UCSD-AML1 (cell line): ENCODE measurements at regions not wholly inside any gene's neighbourhood (a gene's known extent, or its start where the extent isn't known, plus 50 kb on each side); places are given as distances from the start of the nearest gene placed in this dataset.

Source experiments
- DNase-seq: peaks from one replicate; lab custom pipeline; 2025; ENCODE audit not compliant: unreplicated experiment; lab: John Stamatoyannopoulos, UW

GRCh38 chr7:119351320-119351719 is 921.7 kb upstream of the KCND2 start:
- no peak for DNase-seq

DNA sequence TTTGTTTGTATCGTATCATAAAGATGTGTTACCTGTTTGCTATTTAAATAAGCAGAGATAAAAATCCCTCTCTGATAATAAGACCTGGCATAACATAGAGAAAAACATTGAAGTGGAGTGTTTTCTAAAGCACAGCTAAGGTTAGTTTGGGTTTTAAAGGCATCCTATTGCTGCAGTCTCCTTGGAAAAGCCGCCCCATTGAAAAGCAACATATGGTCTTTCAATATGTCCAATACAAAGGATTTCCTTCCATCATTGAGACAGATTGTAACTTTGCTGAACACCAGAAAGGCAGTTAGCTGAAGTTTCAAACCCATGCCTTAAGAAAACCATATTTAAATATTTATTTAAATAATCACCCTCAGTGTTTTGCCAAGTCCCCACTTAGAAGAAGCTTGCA is 898.5 kb upstream of the KCND2 start:
- no peak for DNase-seq

- DNase-seq: no peak
Measured at GRCh38 chr7:119377861-119378260, 895.1 kb upstream of the KCND2 start.

- no peak for DNase-seq
Measured at GRCh38 chr7:119382726-119383125, 890.2 kb upstream of the KCND2 start.

DNA sequence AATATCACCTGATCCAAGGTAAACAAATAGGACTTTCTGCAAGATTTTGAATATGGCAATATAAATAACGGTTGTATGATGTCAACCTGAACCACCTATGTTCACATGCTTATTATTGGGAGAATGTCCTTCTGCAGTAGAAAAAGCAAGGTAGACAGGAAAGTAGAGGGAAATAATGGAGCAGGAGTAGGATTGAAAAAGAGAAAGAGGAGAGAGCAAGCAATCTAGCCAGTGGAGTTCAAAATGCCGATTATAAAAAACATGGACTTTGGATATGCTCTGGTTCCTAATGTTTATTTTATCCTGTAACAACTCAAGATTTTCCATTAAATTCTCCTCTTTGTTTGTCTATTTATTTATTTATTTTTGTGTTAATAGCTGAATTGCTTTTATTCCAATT is 878.0 kb upstream of the KCND2 start:
- no peak for DNase-seq

- no peak for DNase-seq
Measured at GRCh38 chr7:119397156-119397555, 875.8 kb upstream of the KCND2 start.

DNA sequence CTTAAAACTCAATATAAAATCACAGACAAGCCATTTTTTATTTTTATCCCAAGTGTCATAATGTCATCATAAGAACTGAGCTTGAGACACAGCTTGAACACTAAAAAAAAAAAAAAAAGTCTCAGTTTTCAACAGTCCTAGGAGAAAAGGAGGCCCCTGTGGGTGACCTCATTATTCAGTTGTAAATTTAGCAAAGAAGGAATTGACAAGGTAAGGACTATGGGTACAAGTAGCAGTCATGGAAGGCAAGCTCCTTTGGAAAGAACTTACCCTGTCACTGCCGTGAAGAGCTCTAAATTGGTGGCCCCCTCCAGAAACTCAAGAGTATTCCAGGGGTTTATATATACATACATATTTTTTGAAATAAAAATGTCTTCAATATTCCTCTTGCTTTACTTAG is 864.4 kb upstream of the KCND2 start:
- DNase-seq: no peak

DNA sequence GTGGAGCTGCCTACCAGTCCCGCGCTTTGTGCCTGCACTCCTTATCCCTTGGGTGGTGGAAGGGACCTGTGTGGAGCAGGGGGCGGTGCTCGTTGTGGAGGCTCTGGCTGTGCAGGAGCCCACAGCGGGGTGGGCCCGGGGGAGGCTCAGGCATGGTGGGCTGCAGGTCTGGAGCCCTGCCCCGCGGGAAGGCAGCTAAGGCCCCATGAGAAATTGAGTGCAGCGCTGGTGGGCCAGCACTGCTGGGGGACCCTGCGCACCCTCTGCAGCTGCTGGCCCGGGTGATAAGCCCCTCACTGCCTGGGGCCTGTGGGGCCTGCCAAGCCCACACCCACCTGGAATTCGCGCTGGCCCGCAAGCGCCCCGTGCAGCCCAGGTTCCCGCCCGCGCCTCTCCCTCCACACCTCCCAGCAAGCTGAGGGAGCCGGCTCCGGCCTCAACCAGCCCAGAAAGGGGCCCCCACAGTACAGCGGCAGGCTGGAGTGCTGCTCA is 859.6 kb upstream of the KCND2 start:
- DNase-seq: no peak

DNA sequence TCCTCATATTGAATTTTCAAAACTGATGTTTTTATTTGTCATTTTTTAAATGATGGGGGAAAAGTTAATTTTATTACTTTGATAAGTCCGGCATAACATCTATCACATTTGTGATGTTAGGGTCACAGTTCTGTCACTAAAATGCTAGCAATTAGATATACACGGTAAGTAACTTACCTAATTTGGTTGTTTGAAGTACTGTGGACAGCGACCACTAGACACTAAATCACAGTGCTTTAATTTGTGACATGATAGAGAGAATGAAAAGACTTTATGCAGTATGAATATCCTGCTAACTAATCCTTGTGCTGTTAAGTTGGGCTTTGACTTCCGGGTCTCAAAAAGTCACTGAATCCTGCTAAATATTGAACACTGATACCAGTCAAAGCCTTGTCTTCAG is 857.3 kb upstream of the KCND2 start:
- DNase-seq: no peak

DNA sequence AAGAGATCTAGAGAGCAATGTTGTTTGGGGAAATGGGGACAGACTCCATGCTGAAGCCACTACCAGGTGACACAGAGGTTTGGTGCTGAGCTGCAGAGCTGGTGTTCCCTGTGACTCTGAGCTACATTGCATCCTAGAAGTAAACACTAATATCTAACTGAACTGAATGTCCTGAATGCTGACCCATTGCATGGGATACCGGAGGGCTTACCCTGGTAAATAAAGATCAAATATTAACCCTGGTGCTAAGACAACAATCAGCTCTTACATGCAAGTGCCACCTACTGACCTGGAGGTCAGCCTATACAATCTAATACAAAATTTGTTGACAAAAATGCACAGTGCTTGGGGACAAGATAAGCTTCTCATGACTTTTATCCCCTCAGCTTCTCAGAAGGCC is 851.3 kb upstream of the KCND2 start:
- DNase-seq: no peak

DNA sequence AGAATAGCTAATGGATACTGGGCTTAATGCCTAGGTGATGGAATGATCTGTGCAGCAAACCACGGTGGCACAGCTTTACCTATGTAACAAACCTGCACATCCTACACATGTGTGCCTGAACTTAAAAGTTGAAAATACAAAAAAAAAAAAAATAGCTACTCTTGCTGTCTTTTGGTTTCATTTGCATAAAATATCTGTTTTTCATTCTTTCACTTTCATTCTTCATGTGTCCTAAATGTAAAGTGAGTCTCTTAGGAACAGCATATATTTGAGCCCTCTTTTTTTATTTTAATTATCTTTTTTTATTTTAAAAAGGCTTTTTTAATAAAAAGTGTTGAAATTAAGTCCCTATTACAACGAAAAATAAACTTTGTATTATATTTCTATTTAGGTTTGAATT is 836.1 kb upstream of the KCND2 start:
- no peak for DNase-seq

DNA sequence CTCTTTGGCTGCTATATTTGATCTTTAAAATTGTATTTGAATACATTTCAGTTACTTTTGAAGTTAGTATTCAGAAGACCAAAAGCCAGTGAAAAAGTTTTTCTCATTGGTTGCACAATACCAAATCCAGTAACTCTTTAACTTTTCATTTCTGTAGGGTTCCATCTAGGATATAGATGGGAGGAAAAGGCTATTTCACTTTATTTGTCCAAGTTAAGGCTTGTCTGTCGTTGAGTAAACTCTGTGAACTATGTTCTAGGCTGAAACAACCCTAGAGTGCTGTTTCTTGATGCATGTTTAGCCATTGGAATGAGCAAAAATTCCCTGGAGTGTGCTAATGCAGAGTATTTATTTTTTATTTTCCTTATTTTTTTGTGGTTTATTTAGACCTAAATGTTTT is 834.7 kb upstream of the KCND2 start:
- no peak for DNase-seq

- no peak for DNase-seq
Measured at GRCh38 chr7:119439192-119439591, 833.8 kb upstream of the KCND2 start.

DNA sequence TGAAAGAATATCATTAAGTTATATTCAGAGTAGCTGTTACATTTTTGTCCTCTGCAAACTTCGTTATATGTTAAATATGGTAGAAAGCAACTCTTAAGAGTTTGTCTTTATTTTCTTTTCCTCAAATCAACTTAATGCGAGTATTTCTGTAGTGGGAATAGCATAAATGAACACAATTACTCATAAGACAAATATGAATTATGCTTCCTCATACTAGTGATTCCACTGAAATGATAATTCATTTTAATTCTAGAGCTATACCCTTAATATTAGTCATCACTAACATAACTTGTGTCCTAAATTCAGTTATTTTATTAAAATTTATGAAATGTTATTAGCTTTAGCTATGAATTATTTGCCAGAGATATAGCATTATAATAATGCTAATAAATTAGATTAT is 820.6 kb upstream of the KCND2 start:
- DNase-seq: no peak

GRCh38 chr7:119465798-119466305 is 807.1 kb upstream of the KCND2 start:
- DNase-seq: no peak

DNA sequence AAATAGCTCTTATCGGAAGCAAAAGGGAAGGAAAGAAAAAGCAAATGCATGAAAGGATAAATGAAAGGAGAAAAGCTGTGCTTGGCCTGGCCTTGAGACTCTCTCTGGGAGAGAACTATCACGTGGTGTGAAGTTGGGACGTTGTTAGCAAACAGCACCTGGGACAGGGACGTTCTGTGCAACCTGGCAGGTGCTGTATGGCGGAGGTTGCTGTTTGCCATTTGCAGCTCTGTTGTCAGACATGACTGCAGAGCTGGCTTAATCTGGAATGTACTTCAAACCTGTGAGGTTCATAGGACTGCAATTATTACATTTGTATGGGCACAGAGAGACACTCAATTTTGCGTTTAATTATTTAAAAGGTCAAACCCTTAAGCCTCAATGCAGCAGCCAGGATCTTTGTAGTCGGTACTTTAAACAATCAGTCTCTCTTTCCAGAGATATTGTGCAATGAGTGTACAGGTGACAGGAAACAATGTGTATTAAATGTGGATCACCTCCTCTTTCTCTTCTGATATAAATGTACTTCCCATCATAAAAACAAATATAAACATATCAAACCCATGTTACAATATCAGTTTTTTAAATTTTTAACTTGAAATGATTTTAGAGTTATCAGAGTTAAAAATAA is 800.5 kb upstream of the KCND2 start:
- no peak for DNase-seq

DNA sequence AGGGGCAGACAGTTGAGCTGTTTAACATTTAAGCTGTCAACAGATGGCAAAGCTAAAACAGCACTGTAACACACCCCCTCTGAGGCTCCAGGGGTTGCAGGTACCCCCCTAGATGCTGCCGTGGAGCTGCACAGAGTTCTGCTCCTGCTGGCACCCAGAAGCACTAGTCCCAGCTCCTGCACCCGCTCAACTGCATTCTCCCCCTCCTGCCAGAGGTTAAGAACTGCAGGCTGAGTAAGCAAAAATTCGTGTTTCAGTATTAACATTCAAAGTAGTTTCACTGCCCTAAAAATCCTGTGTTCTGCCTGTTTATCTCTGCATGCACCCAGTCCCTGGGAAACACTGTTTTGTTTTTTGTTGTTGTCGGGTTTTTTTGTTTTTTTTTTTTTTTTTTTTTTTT is 790.8 kb upstream of the KCND2 start:
- peak; percentile 2 for DNase-seq

- no peak for DNase-seq
Measured at GRCh38 chr7:119482671-119483070, 790.3 kb upstream of the KCND2 start.

DNA sequence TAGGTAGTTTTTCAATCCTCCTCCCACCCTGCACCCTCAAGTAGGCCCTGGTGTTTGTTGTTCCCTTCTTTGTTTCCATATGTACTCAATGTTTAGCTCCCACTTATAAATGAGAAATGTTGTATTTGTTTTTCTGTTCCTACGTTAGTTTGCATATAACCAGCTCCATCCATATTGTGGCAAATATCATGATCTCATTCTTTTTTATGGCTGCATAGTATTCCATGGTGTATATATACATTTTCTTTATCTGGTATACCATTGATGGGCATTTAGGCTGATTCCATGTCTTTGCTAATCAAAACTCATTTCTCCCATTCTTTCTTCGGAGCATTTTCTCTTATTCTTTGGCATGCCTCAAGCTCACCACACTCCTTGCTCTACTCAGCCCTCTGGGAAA is 789.6 kb upstream of the KCND2 start:
- DNase-seq: no peak

GRCh38 chr7:119514326-119514725 is 758.6 kb upstream of the KCND2 start:
- DNase-seq: no peak

GRCh38 chr7:119515214-119515613 is 757.8 kb upstream of the KCND2 start:
- no peak for DNase-seq

GRCh38 chr7:119515962-119516361 is 757.0 kb upstream of the KCND2 start:
- no peak for DNase-seq

DNA sequence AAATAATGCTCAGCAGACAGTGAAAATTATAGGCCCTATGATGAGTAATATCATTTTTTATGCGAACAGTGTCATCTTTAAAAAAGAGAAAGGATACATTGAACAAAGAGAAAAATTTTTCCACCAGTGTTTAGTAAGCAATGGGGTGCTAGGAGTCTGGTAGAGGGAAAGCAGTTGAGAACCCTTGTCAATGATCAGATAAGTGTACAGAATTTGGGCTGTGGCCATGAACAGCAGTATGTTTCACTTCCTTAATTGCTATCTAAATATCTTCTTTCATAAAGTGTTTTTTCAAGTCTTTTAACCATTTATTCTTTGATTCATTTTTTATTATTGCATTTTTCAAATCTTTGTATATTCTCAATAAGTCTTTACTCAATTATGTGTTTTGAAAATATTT is 750.7 kb upstream of the KCND2 start:
- no peak for DNase-seq
